ENCODE measurements at regions not wholly inside any gene's neighbourhood (a gene's known extent, or its start where the extent isn't known, plus 50 kb on each side); places are given as distances from the start of the nearest gene placed in this dataset.

DNA sequence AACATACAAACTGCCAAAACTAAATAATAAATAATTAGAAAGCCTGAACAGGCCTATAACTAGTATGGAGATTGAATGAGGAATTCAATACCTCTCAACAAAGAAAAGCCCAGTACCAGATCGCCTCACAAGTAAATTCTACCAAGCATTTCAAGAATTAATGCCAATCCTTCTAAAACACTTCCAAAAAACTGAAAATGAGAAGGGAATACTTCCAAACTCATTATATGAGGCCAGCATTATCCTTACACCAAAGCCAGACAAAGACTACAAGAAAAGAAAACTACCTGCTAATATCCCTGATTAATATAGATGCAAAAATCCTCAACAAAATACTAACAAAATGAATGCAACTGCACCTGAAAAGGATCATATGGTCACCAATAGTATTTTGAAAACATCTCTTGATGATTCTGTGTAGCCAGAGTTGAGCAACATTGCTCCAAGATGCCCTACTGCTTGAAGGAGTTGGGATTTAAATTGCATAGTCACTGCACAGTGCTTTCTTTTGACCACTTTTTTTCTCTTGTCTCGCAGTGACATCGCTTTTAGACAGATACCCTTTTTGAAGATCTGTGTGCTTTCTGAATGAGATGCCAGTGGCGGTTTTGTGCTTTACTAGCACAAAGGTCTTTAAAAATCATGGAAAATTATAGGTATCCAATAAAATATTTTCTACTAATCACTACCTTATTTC lies 487.2 kb upstream of the RASGRP1 start:
- H3K27ac ChIP-seq (ENCODE audit: insufficient read depth, low read depth, low read length): no peak overlapping the region
- intact Hi-C loops (cut with micrococcal nuclease): no loop called here
- no peaks in the 10 kb centered on the region for H3K27me3 ChIP-seq (ENCODE audit: control insufficient read depth in 2 of 2, insufficient read depth in 2 of 2, low read length in 2 of 2)
- no peaks in the 10 kb centered on the region for H3K9me1 ChIP-seq (replicated peaks; ENCODE audit: control insufficient read depth, extremely low read depth, insufficient read depth, low read length)
- no peaks in the 10 kb centered on the region for H3K4me1 ChIP-seq (ENCODE audit: control insufficient read depth, extremely low read depth, insufficient read depth, low read length)
- no peak overlapping the region for H3K4me2 ChIP-seq (ENCODE audit: insufficient read depth, low read length)
- no peak for TF ChIP-seq MYC (IDR thresholded peaks at IDR 0.05; ENCODE audit: low read depth, low read length)
- TF ChIP-seq POLR2A (IDR thresholded peaks at IDR 0.05; ENCODE audit: low read depth, low read length): no peak
- TF ChIP-seq, protein P1, sequence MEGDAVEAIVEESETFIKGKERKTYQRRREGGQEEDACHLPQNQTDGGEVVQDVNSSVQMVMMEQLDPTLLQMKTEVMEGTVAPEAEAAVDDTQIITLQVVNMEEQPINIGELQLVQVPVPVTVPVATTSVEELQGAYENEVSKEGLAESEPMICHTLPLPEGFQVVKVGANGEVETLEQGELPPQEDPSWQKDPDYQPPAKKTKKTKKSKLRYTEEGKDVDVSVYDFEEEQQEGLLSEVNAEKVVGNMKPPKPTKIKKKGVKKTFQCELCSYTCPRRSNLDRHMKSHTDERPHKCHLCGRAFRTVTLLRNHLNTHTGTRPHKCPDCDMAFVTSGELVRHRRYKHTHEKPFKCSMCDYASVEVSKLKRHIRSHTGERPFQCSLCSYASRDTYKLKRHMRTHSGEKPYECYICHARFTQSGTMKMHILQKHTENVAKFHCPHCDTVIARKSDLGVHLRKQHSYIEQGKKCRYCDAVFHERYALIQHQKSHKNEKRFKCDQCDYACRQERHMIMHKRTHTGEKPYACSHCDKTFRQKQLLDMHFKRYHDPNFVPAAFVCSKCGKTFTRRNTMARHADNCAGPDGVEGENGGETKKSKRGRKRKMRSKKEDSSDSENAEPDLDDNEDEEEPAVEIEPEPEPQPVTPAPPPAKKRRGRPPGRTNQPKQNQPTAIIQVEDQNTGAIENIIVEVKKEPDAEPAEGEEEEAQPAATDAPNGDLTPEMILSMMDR (IDR thresholded peaks at IDR 0.05; ENCODE audit: extremely low read depth in 1 of 2, insufficient read depth in 1 of 2, low read depth in 1 of 2, low read length in 2 of 2): no peak
- TF ChIP-seq EZH2 (IDR thresholded peaks at IDR 0.05; ENCODE audit: borderline replicate concordance, low read depth, low read length, severe bottlenecking): no peak
- TF ChIP-seq FOS (IDR thresholded peaks at IDR 0.05; ENCODE audit: borderline replicate concordance, insufficient read depth, low read length): no peak
- TF ChIP-seq, protein P2, sequence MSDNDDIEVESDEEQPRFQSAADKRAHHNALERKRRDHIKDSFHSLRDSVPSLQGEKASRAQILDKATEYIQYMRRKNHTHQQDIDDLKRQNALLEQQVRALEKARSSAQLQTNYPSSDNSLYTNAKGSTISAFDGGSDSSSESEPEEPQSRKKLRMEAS (IDR thresholded peaks at IDR 0.05; ENCODE audit: insufficient read depth, insufficient read length): no peak
- no peak for TF ChIP-seq GATA2 (IDR thresholded peaks at IDR 0.05; ENCODE audit: insufficient read depth, insufficient read length, low read depth, low read length)
- ChIA-PET CTCF (no interaction called here), POLR2A (no interaction called here)
- no peak overlapping the region for H3K4me3 ChIP-seq (replicated peaks in 1 of 3; ENCODE audit: insufficient read depth in 1 of 3, low read depth in 1 of 3, low read length in 3 of 3)
- BruUV-seq (replicated peaks): no TSS peak
- H3K79me2 ChIP-seq (ENCODE audit: control insufficient read depth, insufficient read depth, low read length): no peaks in the 10 kb centered on the region
- no peaks in the 10 kb centered on the region for H3K36me3 ChIP-seq (ENCODE audit: control insufficient read depth in 2 of 2, extremely low read depth in 1 of 2, insufficient read depth in 2 of 2, low read length in 2 of 2)
- DNase-seq (ENCODE audit: low read depth, low spot score) (no peak), FAIRE-seq (no peak)
- no peaks in the 10 kb centered on the region for H4K20me1 ChIP-seq (replicated peaks; ENCODE audit: control insufficient read depth, extremely low read depth, insufficient read depth, low read length)
- no peaks in the 10 kb centered on the region for H3K9me3 ChIP-seq (replicated peaks; ENCODE audit: control insufficient read depth, insufficient read depth, low read length)
- no peak overlapping the region for H3K9ac ChIP-seq (replicated peaks; ENCODE audit: extremely low read depth, insufficient read depth, low read length)
- H2AFZ ChIP-seq (ENCODE audit: low read depth, low read length): no peak overlapping the region
- dilution Hi-C loops (cut with MboI; ENCODE audit: extremely low pct_ligation_motif_present, low sequenced_read_pairs): no loop called here

Data from endothelial cell of umbilical vein (primary cell).